ENCODE measurements at regions not wholly inside any gene's neighbourhood (a gene's known extent, or its start where the extent isn't known, plus 50 kb on each side); places are given as distances from the start of the nearest gene placed in this dataset.

DNA sequence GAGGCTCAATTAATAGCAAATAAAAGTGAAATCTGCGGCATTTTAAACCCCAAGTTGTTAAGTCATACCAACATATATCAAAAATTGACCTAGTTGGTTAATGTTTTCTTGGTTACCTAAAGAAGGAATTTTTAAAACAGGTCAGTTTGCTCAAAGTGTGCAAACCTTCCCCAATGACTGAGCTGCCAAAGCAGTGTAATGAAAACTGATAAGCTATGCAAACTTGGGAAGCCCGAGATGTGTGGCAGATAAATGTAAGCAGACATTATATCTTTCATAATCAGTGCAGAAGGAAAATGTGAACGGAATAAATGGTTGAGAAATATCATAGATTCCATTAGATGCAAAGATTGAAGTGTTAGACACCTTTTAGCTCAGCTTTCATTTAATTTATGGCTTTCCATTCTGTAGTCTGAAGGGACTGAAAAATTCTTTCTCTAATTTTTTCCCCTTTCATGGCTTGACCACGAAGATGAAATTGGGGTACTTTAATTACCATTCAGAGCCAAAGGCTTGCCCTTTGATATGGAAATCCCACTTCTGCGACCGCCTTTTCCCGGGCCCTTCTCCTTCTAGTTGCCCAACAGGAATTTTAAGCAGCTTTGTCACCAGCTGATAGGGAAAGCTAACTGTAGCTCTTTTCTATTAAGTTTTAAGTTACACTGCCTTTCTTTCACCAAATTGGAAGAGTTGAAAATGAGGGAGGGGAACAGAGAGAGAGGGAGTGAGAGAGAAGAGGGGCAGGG is 306.6 kb upstream of the SOX5 start:
- no peak for DNase-seq

GRCh38 chr12:24252602-24253001 is 303.1 kb upstream of the SOX5 start:
- no peak for DNase-seq

DNA sequence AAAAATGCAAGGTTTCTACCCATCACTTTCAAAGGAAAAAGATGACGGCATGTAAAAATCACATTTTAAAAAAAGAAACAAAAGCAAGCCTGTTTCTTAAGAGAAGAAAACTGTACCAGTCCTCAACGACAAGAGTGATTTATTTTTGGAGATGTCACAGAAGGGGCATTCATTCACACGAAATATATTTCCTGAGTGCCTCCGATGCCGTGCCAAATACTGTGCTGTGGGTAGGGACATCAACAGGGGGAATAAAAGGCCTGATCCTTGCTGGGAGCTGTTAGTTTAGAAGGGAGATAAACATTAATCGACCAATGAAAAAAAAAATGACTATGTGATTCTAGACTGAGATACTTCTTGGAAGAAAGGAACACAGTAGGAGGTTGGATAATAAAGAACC is 297.5 kb upstream of the SOX5 start:
- no peak for DNase-seq

GRCh38 chr12:24246376-24246775 is 296.9 kb upstream of the SOX5 start:
- no peak for DNase-seq

DNA sequence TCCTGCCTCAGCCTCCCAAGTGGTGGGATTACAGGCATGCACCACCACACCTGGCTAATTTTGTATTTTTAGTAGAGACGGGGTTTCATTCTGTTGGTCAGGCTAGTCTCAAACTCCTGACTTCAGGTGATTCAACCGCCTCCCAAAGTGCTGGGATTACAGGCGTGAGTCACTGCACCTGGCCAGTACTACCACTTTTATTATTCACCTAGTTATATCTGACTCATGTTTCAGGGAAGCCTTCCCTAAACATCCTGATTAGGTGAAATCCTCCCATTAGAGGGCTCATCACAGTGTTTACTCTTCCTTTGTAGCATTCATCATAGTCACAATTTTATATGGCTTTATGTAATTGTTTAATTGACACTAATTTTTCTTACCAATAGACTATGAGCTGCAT is 295.3 kb upstream of the SOX5 start:
- no peak for DNase-seq

GRCh38 chr12:24244231-24244630 is 294.8 kb upstream of the SOX5 start:
- no peak for DNase-seq

DNA sequence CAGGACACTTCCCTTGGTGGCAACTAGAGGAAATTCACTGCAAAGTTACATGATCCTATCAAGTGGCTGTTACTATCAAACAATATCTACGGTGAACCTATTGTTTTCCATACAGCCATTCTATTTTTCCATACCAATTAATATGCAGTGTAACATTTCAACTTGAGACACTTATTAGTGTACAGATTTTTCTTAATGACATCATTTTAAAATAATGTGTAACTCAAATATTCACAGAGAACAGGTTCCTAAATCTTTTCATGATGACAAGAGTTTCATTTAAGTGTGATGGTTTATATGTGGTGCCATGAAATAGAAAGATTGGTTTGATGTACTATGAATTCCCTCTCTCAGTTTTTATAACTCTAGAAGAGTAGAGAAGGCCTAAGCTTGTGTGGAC is 291.2 kb upstream of the SOX5 start:
- no peak for DNase-seq

- no peak for DNase-seq
These were observed 284.2 kb upstream of the SOX5 start for GRCh38 chr12:24233519-24234246.

- no peak for DNase-seq
These were observed 283.1 kb upstream of the SOX5 start for GRCh38 chr12:24232531-24232930.

- DNase-seq = no peak
These were observed 281.8 kb upstream of the SOX5 start for GRCh38 chr12:24231298-24231697.

GRCh38 chr12:24230061-24230701 is 280.7 kb upstream of the SOX5 start:
- DNase-seq = no peak

DNA sequence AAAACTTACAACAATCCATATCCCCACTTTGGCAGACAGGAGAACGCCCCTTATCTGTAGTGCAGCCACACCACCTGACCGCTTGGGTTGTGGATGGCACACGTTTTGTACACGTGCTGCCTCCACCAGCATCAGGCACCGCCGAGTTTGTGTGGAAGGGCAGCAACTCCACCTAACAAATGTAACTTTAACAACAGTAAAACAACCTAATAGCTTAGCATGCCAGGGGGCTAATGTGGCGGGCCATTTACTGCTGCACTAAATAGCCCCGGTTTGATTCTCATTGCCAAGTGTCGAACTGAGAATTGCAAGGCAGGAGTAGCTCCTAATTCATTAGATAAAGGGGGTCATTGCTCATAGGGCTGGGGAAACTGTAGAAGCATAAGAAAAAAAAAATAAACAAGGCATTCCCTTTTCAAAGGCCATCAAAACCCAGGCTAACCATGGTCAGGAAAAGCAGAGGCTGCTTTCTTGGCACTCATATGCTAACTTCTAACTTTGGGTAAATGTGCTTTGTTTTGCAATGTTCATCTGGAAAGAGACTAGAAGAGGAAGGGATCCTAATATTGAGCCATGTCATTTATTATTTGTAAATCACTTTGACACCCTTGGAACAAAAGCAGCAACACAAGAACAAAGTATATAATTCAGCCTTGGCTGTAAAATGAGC is 279.7 kb upstream of the SOX5 start:
- no peak for DNase-seq

DNA sequence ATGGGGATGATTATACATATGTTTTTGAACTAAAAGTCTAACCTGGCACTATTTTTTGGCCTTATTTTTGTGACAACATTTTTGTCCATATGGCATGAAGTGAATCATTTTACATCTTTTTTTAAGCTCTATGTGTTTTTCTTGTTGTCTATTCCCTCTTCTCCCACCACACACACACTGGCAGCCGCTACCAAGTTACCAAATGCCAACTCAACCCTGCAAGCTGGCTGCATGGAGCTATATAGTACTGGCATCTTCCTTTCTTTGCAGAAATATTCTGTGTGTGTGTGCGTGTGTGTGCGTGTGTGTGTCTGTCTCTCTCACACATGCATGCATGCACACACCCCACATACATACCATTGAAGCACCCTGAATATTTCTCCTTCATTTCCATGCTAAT is 278.9 kb upstream of the SOX5 start:
- DNase-seq = no peak

GRCh38 chr12:24227551-24227950 is 278.1 kb upstream of the SOX5 start:
- DNase-seq = no peak

DNA sequence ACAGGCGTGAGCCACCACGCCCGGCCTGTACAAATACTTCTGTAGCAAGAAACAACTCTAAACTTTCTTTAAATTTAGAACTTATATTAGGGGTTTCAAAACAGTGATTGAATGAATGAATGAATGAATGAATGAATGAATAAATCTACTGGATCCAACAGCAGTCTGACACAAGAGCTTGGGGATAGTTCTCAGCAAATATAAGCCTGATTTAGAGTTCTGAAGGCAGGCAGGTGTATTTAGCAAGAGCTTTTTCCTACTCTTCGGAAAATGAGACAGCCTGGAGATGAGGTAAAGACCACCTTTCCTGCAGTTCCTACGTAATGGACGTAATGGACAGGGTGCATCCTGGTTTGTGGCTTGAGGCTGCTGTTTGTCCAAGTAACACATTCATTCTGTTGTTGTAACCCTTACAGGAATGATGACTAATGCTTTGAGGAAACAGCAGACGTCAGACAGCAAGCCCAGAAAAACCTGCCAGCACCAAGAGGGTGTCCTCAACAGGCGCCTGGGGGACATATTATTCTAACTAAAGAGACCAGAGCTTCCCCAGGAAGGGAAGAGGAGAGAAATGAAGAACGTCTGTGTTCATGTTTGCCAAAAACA is 277.4 kb upstream of the SOX5 start:
- no peak for DNase-seq

- no peak for DNase-seq
These were observed 274.9 kb upstream of the SOX5 start for GRCh38 chr12:24224401-24224800.

DNA sequence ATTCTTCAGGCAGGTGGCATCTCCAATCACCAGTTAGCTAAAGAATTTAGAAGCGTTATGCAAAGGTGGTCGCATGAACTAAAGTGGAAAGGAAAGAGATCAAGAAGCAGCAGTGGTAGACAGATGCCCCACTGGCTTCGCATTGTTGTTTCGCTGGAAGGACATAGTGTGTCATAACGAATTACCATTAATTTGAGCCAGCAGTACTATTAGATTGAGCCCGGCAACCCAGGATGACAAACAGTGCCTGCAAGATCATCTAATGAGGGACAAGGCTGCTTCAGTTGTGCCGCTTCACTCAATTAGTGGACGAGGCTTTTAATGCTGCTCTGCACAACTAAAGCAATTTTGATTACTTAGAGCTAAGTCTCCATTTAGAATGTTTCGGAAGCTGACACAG is 274.5 kb upstream of the SOX5 start:
- no peak for DNase-seq

GRCh38 chr12:24222968-24223367 is 273.5 kb upstream of the SOX5 start:
- no peak for DNase-seq

DNA sequence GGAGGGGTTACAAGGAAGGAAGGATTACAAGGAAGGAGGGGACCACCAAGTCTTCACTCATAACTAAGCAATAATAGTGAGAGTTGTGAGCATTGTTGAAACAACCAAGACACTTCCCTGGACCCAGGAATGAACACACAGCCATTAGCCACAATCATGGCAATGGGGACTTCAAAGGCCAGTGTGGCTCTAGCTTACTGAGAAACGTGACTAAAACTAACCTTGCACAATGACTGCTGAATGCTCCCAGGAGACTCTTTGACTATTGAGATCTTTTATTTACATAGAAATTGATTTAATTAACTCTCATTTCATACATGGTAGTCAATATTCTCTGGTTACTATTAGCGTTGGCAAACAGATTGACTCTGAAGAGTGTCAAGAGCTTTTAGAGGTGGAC is 263.0 kb upstream of the SOX5 start:
- no peak for DNase-seq

- DNase-seq = no peak
These were observed 257.2 kb upstream of the SOX5 start for GRCh38 chr12:24206621-24207020.

GRCh38 chr12:24201258-24201970 is 251.9 kb upstream of the SOX5 start:
- no peak for DNase-seq

DNA sequence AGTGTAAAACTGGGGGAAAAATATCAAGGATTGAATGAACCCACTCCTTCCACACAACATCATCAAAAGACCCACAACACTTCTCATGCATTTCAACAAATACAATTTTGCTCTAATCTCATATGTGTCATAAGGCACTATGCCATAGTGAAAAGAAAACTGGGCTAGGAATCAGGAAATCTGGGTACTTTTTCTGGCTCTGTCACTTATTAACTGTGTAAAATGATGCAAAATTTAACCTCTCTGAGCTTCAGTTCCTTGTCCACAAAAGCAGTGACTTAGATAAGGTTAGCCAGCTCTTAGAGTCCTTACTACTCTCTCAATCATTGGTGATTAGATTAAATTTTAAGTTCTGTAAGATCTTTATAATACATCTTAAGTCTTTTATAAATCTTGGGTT is 250.5 kb upstream of the SOX5 start:
- no peak for DNase-seq

All from stimulated activated CD4-positive, alpha-beta T cell treated with anti-CD3 and anti-CD28 coated beads, Interleukin-2, amount 100 ng/mL, for 24 hours (primary cell).